ENCODE measurements at regions not wholly inside any gene's neighbourhood (a gene's known extent, or its start where the extent isn't known, plus 50 kb on each side); places are given as distances from the start of the nearest gene placed in this dataset.

GRCh38 chr4:151538963-151539362 is 130.0 kb downstream of the FHIP1A start:
- Histone ChIP-seq H3K27ac (ENCODE audit: low read depth in 1 of 2, low read length in 2 of 2) (no peak overlapping the region), H3K27me3 (ENCODE audit: control insufficient read depth in 4 of 4, insufficient read depth in 4 of 4, low read length in 3 of 4) (no peaks in the 10 kb centered on the region), H3K36me3 (ENCODE audit: control insufficient read depth in 4 of 4, insufficient read depth in 3 of 4, low read depth in 1 of 4, low read length in 3 of 4) (peaks cover 0 to 1% (median 0%) of the 10 kb centered on the region in 4 donors), H3K4me3 (ENCODE audit: low read depth in 1 of 3, low read length in 3 of 3) (no peak overlapping the region), H3K4me1 (ENCODE audit: control insufficient read depth in 4 of 4, insufficient read depth in 4 of 4, low read length in 3 of 4) (no peaks in the 10 kb centered on the region), H3K9ac (ENCODE audit: low read depth in 1 of 2, low read length in 2 of 2) (no peak overlapping the region), H3K9me3 (ENCODE audit: control insufficient read depth in 4 of 4, low read length in 3 of 4) (no peaks in the 10 kb centered on the region)
- DNase-seq (ENCODE audit: low spot score), result no peak
- WGBS, result 80% methylated on average over 4 of the region's 4 CpGs
- TF ChIP-seq NR2F2 (IDR thresholded peaks at IDR 0.05) (no peak), RXRA (IDR thresholded peaks at IDR 0.05) (no peak), JUND (IDR thresholded peaks at IDR 0.05) (no peak), MAX (IDR thresholded peaks at IDR 0.05) (no peak), SP1 (IDR thresholded peaks at IDR 0.05) (no peak), CTCF (IDR thresholded peaks at IDR 0.05; ENCODE audit: low read depth, low read length, missing input control) (no peak), HNF4G (IDR thresholded peaks at IDR 0.05) (no peak), ZBTB33 (IDR thresholded peaks at IDR 0.05) (no peak), FOXA2 (IDR thresholded peaks at IDR 0.05) (no peak), FOXA1 (IDR thresholded peaks at IDR 0.05) (no peak)
- TF ChIP-seq, protein P1, sequence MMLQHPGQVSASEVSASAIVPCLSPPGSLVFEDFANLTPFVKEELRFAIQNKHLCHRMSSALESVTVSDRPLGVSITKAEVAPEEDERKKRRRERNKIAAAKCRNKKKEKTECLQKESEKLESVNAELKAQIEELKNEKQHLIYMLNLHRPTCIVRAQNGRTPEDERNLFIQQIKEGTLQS (IDR thresholded peaks at IDR 0.05), result no peak

DNA sequence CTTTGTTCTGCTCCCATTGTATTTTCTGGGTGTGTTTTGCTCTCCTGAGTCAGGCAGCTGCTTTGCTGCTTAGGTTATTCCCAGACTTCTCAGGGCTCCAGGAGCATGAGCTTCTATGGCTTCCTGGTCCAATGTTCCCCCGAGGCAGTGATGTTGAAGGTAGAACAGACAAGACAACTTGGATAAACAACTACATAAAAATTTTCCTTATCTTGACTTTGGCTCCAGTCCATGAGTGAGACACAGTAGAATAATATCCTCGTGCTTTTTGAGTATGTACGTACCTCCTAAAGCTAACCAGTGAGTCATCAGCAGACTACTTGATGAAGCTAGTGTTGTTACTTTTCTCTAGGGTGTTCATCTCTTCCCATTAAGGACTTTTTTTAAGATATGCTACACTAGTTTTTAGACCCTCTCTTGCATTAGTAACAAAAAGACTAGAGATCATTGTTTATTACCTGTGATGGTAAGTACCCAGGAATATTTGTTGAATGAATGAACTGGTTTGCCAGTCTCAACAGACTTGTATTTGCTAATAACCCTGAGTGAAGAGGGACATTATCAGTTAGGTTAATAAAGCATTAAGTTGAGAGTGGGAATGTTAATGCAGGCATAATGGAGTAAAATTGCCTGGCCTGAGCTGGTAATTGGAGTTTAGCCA is 131.9 kb downstream of the FHIP1A start:
- H3K9me3 ChIP-seq (ENCODE audit: control insufficient read depth in 4 of 4, low read length in 3 of 4), result no peaks in the 10 kb centered on the region
- H3K9ac ChIP-seq (ENCODE audit: low read depth in 1 of 2, low read length in 2 of 2), result no peak overlapping the region
- no peak for TF ChIP-seq HNF4G (IDR thresholded peaks at IDR 0.05)
- no peak for DNase-seq (ENCODE audit: low spot score)
- no peak overlapping the region for H3K4me3 ChIP-seq (ENCODE audit: low read depth in 1 of 3, low read length in 3 of 3)
- H3K36me3 ChIP-seq (ENCODE audit: control insufficient read depth in 4 of 4, insufficient read depth in 3 of 4, low read depth in 1 of 4, low read length in 3 of 4), result peaks cover 0 to 1% (median 0%) of the 10 kb centered on the region in 4 donors
- H3K27me3 ChIP-seq (ENCODE audit: control insufficient read depth in 4 of 4, insufficient read depth in 4 of 4, low read length in 3 of 4), result no peaks in the 10 kb centered on the region
- 70% methylated on average over 3 of the region's 3 CpGs for WGBS
- no peaks in the 10 kb centered on the region for H3K4me1 ChIP-seq (ENCODE audit: control insufficient read depth in 4 of 4, insufficient read depth in 4 of 4, low read length in 3 of 4)
- H3K27ac ChIP-seq (ENCODE audit: low read depth in 1 of 2, low read length in 2 of 2), result no peak overlapping the region

- H3K27me3 ChIP-seq (ENCODE audit: control insufficient read depth in 4 of 4, insufficient read depth in 4 of 4, low read length in 3 of 4), result no peaks in the 10 kb centered on the region
- no peak overlapping the region for H3K9ac ChIP-seq (ENCODE audit: low read depth in 1 of 2, low read length in 2 of 2)
- no peak overlapping the region for H3K4me3 ChIP-seq (ENCODE audit: low read depth in 1 of 3, low read length in 3 of 3)
- H3K36me3 ChIP-seq (ENCODE audit: control insufficient read depth in 4 of 4, insufficient read depth in 3 of 4, low read depth in 1 of 4, low read length in 3 of 4), result peaks cover 0 to 1% (median 0%) of the 10 kb centered on the region in 4 donors
- H3K4me1 ChIP-seq (ENCODE audit: control insufficient read depth in 4 of 4, insufficient read depth in 4 of 4, low read length in 3 of 4), result no peaks in the 10 kb centered on the region
- H3K9me3 ChIP-seq (ENCODE audit: control insufficient read depth in 4 of 4, low read length in 3 of 4), result no peaks in the 10 kb centered on the region
- DNase-seq (ENCODE audit: low spot score), result no peak
- H3K27ac ChIP-seq (ENCODE audit: low read depth in 1 of 2, low read length in 2 of 2), result no peak overlapping the region
- WGBS, result 66% methylated on average over 6 of the region's 6 CpGs
- TF ChIP-seq YY1 (IDR thresholded peaks at IDR 0.05) (no peak), ZBTB33 (IDR thresholded peaks at IDR 0.05) (no peak), NR2F2 (IDR thresholded peaks at IDR 0.05) (no peak), FOXA1 (IDR thresholded peaks at IDR 0.05) (no peak), HNF4G (IDR thresholded peaks at IDR 0.05) (no peak), GABPA (IDR thresholded peaks at IDR 0.05 in 1 of 2, conservative IDR thresholded peaks at IDR 0.05 in 1 of 2) (no peak), FOXA2 (IDR thresholded peaks at IDR 0.05) (no peak), HNF4A (conservative IDR thresholded peaks at IDR 0.05) (no peak), TAF1 (conservative IDR thresholded peaks at IDR 0.05) (no peak), MAX (IDR thresholded peaks at IDR 0.05) (no peak)
- TF ChIP-seq, protein P2, sequence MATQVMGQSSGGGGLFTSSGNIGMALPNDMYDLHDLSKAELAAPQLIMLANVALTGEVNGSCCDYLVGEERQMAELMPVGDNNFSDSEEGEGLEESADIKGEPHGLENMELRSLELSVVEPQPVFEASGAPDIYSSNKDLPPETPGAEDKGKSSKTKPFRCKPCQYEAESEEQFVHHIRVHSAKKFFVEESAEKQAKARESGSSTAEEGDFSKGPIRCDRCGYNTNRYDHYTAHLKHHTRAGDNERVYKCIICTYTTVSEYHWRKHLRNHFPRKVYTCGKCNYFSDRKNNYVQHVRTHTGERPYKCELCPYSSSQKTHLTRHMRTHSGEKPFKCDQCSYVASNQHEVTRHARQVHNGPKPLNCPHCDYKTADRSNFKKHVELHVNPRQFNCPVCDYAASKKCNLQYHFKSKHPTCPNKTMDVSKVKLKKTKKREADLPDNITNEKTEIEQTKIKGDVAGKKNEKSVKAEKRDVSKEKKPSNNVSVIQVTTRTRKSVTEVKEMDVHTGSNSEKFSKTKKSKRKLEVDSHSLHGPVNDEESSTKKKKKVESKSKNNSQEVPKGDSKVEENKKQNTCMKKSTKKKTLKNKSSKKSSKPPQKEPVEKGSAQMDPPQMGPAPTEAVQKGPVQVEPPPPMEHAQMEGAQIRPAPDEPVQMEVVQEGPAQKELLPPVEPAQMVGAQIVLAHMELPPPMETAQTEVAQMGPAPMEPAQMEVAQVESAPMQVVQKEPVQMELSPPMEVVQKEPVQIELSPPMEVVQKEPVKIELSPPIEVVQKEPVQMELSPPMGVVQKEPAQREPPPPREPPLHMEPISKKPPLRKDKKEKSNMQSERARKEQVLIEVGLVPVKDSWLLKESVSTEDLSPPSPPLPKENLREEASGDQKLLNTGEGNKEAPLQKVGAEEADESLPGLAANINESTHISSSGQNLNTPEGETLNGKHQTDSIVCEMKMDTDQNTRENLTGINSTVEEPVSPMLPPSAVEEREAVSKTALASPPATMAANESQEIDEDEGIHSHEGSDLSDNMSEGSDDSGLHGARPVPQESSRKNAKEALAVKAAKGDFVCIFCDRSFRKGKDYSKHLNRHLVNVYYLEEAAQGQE (IDR thresholded peaks at IDR 0.05), result no peak
Measured at GRCh38 chr4:151541389-151542071, 132.6 kb downstream of the FHIP1A start.
